ENCODE measurements at regions not wholly inside any gene's neighbourhood (a gene's known extent, or its start where the extent isn't known, plus 50 kb on each side); places are given as distances from the start of the nearest gene placed in this dataset.
"Not testable (repeated sequence)": the region's sequence is repeated elsewhere in the genome, so short reads cannot be mapped to it uniquely, and the experiment has no call there.

DNA sequence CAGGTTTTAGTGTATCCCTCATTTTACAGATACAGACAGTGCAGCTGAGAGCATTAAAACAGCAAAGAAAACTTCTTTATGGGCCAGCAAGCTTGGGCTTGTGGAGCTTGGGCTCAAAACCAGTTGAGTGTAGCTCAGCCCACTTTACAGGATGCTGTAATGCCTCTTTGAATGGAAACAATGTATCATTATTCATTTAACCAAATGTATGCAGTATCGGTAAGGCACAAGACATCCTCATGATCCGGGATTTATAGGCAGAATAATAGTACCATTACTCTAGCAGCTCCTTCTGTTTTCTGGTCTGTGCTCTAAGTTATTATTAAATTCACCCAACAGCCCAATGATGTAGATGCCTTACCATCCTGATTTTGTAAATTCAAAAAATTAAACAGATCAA is 575.1 kb upstream of the CDH7 start:
- peaks cover 0 to 6% (median 4%) of the 10 kb centered on the region in 3 experiments; a peak in 4 of 7 replicates for H3K36me3 Mint-ChIP-seq (ENCODE audit: insufficient read depth in 1 of 3, low read depth in 3 of 3)
- peaks cover 10 to 12% of the 10 kb centered on the region in 2 experiments; a peak in 4 of 5 replicates for H3K9me3 Mint-ChIP-seq
- no peaks in the 10 kb centered on the region for H4K20me1 ChIP-seq (ENCODE audit: control insufficient read depth, insufficient read depth, insufficient read length)

DNA sequence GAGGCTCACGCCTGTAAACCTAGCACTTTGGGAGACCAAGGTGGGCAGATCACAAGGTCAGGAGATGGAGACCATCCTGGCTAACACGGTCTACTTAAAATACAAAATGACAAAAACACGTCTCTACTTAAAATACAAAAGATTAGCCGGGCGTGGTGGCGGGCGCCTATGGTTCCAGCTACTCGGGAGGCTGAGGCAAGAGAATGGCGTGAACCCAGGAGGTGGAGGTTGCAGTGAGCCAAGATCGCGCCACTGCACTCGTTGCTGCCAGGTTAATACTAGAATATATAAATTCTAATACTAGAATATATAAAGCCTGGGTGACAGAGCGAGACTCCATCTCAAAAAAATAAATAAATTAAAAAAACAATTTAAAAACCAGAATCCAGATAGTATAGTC is 588.7 kb upstream of the CDH7 start:
- H3K9me3 ChIP-seq (ENCODE audit: control insufficient read depth, low read depth, low read length); H3K27me3 Mint-ChIP-seq (ENCODE audit: low read depth); H2AFZ ChIP-seq (ENCODE audit: low read length); H3K4me1 Mint-ChIP-seq; H3K36me3 Mint-ChIP-seq (ENCODE audit: insufficient read depth in 1 of 3, low read depth in 3 of 3); H3K27ac Mint-ChIP-seq; H2AK5ac ChIP-seq (ENCODE audit: insufficient read length, low read length); H4K91ac ChIP-seq (ENCODE audit: insufficient read length, low read depth, low read length); DNase-seq; H2BK12ac ChIP-seq (ENCODE audit: insufficient read length, low read depth, low read length); H2BK20ac ChIP-seq (ENCODE audit: low read depth, low read length, poor library complexity, severe bottlenecking); H3K14ac ChIP-seq (ENCODE audit: insufficient read depth, low read length); H3K27me3 ChIP-seq (ENCODE audit: insufficient read depth, low read length); H3K4me1 ChIP-seq (ENCODE audit: insufficient read depth, low read length); H3K4me3 Mint-ChIP-seq; H2BK5ac ChIP-seq (ENCODE audit: insufficient read length, low read length); H4K5ac ChIP-seq (ENCODE audit: insufficient read length, low read depth, low read length); H3K56ac ChIP-seq (ENCODE audit: insufficient read length, low read depth, low read length); H4K20me1 ChIP-seq (ENCODE audit: control insufficient read depth, insufficient read depth, insufficient read length); H3K4ac ChIP-seq (ENCODE audit: low read depth, low read length); H3K79me1 ChIP-seq (ENCODE audit: insufficient read depth, low read depth, low read length, poor library complexity, severe bottlenecking); H3T11ph ChIP-seq (ENCODE audit: low read length); H3K4me2 ChIP-seq (ENCODE audit: insufficient read depth, insufficient read length, low read length); H2BK120ac ChIP-seq (ENCODE audit: low read depth, low read length, poor library complexity, severe bottlenecking); H3K18ac ChIP-seq (ENCODE audit: insufficient read length, low read depth, low read length); H4K8ac ChIP-seq (replicated peaks; ENCODE audit: insufficient read length, low read depth, low read length); H3K79me2 ChIP-seq (ENCODE audit: insufficient read depth, low read length); H2BK15ac ChIP-seq (ENCODE audit: low read depth, low read length); H3K27ac ChIP-seq (ENCODE audit: insufficient read length, low read depth, low read length); H3K23ac ChIP-seq (ENCODE audit: insufficient read length, low read depth, low read length); H3K9ac ChIP-seq (ENCODE audit: extremely low read depth, insufficient read length, low read length); H3K23me2 ChIP-seq (ENCODE audit: insufficient read length, low read depth, low read length, poor library complexity, severe bottlenecking): not testable (repeated sequence)
- peaks cover 17 to 27% of the 10 kb centered on the region in 2 experiments for H3K9me3 Mint-ChIP-seq
- WGBS (ENCODE audit: extremely low coverage, insufficient read length, low lambda C conversion rate): no CpG with 5 or more reads among the region's 13 CpGs

More for the DNA sequence above, 575.1 kb upstream of the CDH7 start:
- Histone ChIP-seq H3K9ac (ENCODE audit: extremely low read depth, insufficient read length, low read length) (no peak overlapping the region), H4K8ac (replicated peaks; ENCODE audit: insufficient read length, low read depth, low read length) (no peak overlapping the region), H3K56ac (ENCODE audit: insufficient read length, low read depth, low read length) (no peak overlapping the region), H3K4ac (ENCODE audit: low read depth, low read length) (no peak overlapping the region), H3K14ac (ENCODE audit: insufficient read depth, low read length) (no peak overlapping the region), H2BK12ac (ENCODE audit: insufficient read length, low read depth, low read length) (no peak overlapping the region), H3K18ac (ENCODE audit: insufficient read length, low read depth, low read length) (no peak overlapping the region), H3K79me2 (ENCODE audit: insufficient read depth, low read length) (no peaks in the 10 kb centered on the region), H2AK5ac (ENCODE audit: insufficient read length, low read length) (no peak overlapping the region), H3K4me2 (ENCODE audit: insufficient read depth, insufficient read length, low read length) (no peak overlapping the region), H3K79me1 (ENCODE audit: insufficient read depth, low read depth, low read length, poor library complexity, severe bottlenecking) (no peaks in the 10 kb centered on the region), H4K5ac (ENCODE audit: insufficient read length, low read depth, low read length) (no peak overlapping the region), H4K91ac (ENCODE audit: insufficient read length, low read depth, low read length) (no peak overlapping the region), H2BK5ac (ENCODE audit: insufficient read length, low read length) (no peak overlapping the region), H2BK20ac (ENCODE audit: low read depth, low read length, poor library complexity, severe bottlenecking) (no peak overlapping the region), H2BK120ac (ENCODE audit: low read depth, low read length, poor library complexity, severe bottlenecking) (no peak overlapping the region), H3T11ph (ENCODE audit: low read length) (no peak overlapping the region), H3K4me1 (ENCODE audit: insufficient read depth, low read length) (no peaks in the 10 kb centered on the region), H2BK15ac (ENCODE audit: low read depth, low read length) (no peak overlapping the region), H3K9me3 (ENCODE audit: control insufficient read depth, low read depth, low read length) (no peaks in the 10 kb centered on the region), H3K27ac (ENCODE audit: insufficient read length, low read depth, low read length) (no peak overlapping the region), H3K23me2 (ENCODE audit: insufficient read length, low read depth, low read length, poor library complexity, severe bottlenecking) (no peaks in the 10 kb centered on the region), H3K23ac (ENCODE audit: insufficient read length, low read depth, low read length) (no peak overlapping the region), H3K27me3 (ENCODE audit: insufficient read depth, low read length) (no peaks in the 10 kb centered on the region), H2AFZ (ENCODE audit: low read length) (no peak overlapping the region)
- Mint-ChIP-seq H3K4me3 (no peak overlapping the region), H3K27ac (no peak overlapping the region), H3K4me1 (no peaks in the 10 kb centered on the region; a peak in 1 of 4 replicates), H3K27me3 (ENCODE audit: low read depth) (no peaks in the 10 kb centered on the region)
- TF ChIP-seq, protein P1, sequence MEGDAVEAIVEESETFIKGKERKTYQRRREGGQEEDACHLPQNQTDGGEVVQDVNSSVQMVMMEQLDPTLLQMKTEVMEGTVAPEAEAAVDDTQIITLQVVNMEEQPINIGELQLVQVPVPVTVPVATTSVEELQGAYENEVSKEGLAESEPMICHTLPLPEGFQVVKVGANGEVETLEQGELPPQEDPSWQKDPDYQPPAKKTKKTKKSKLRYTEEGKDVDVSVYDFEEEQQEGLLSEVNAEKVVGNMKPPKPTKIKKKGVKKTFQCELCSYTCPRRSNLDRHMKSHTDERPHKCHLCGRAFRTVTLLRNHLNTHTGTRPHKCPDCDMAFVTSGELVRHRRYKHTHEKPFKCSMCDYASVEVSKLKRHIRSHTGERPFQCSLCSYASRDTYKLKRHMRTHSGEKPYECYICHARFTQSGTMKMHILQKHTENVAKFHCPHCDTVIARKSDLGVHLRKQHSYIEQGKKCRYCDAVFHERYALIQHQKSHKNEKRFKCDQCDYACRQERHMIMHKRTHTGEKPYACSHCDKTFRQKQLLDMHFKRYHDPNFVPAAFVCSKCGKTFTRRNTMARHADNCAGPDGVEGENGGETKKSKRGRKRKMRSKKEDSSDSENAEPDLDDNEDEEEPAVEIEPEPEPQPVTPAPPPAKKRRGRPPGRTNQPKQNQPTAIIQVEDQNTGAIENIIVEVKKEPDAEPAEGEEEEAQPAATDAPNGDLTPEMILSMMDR (conservative IDR thresholded peaks at IDR 0.05): no peak
- no peak for DNase-seq
- no CpG with 5 or more reads among the region's 2 CpGs for WGBS (ENCODE audit: extremely low coverage, insufficient read length, low lambda C conversion rate)
